Kidney capillary endothelial cell (primary cell): ENCODE measurements at regions not wholly inside any gene's neighbourhood (a gene's known extent, or its start where the extent isn't known, plus 50 kb on each side); places are given as distances from the start of the nearest gene placed in this dataset.

Experiments
- DNase-seq: peaks from one replicate; pipeline ENCODE4 v3.0.0-alpha.2; 2018; ENCODE audit warnings: low spot score

DNA sequence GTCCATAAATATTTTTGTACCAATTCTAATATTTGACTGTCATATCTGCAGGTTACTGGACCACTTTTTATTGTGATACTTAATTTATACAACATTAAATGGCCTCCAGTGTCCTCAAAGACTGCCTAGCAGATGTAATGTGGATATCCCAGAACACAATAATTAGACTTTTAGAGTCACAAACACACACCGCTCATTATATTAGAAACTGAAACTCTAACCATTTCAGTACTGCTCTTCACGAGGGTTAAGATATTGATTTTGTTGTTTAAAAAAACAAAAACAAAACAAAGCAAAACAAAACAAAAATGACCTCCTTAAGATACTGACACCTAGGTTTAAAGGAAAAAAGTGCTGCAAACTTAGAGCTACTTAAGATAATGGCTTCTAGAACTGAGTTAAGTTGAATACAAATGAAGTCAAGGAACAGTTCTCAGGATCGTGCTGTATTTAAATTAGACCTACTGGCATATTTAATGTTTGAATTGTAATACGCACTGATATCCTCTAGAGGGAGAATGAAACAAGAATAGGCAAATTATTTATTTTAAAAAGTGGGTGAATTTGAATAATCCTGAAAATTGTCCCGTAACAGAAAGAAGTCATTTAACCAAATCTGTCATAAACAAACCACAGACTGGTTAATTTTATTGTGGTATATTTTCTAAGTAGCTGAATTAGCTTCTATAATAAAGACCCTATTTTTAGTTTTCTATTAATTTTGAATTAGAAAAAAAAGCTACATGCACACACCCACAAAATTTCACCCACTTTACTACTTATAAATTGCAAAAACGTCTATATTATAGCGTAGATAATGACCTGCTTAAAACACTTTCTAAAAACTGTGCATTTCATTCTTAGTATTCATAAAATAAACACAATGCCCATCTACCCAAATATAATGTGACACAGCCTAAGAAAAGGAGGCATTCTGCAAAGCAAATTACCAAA lies 395.2 kb upstream of the DCN start:
- DNase-seq = peak; percentile 52

DNA sequence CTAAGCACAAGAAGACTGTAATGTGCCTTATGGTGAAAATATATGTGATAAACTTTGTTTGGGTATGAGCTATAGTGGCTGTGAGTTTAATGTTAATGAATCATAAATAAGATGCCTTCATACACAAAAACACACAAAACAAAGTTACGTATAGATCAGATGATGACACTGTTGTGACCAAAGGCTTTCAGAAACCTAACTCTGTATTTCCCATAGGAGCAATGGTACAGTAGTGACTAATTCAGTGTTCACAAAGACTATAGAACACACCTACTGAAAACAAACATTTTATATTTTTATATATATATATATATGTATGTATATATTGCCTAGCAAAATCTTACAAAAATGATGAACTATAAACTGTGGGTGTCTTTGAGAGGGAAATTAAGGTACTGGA lies 393.8 kb upstream of the DCN start:
- no peak for DNase-seq

DNA sequence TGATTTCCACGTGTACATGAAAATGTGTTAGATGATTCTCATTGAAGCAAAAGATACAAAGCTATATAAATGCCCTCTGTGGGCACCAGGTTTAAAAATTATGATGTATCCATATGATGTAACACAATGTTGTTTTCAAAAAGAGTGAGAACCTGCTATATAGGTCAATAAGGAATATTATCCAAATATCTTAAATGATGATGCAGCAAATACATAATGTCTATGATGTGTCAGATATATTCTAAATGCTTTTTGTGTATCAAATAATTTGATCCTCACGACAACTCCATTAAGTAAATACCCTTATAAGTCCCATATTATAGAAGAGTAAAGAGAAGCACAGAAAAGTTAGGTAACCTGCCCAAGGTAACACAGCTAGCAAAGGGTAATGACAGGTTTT lies 393.0 kb upstream of the DCN start:
- no peak for DNase-seq

- DNase-seq = no peak
These were observed 392.4 kb upstream of the DCN start for GRCh38 chr12:91574975-91575374.

- DNase-seq = no peak
These were observed 391.8 kb upstream of the DCN start for GRCh38 chr12:91574391-91574790.

DNA sequence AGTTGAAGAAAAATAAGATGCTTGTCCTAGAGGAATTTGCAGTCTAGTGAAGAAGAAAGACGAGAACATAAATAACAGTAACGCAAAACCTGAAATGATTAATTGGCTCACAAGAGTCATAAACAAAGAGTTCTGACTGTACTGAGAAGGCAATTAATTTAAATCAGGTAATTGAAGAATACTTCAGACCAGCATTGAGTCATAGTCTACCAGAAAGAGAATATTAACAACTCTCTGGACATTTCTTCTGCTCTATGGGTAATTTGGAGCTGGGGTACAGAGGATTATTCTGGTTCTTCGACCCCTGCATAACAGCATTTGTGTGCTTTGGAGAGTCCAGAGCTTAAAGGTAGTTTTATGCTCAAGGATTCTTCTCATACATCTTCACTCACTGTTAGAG lies 390.3 kb upstream of the DCN start:
- no peak for DNase-seq

GRCh38 chr12:91567100-91567485 lies 384.5 kb upstream of the DCN start:
- DNase-seq = no peak

DNA sequence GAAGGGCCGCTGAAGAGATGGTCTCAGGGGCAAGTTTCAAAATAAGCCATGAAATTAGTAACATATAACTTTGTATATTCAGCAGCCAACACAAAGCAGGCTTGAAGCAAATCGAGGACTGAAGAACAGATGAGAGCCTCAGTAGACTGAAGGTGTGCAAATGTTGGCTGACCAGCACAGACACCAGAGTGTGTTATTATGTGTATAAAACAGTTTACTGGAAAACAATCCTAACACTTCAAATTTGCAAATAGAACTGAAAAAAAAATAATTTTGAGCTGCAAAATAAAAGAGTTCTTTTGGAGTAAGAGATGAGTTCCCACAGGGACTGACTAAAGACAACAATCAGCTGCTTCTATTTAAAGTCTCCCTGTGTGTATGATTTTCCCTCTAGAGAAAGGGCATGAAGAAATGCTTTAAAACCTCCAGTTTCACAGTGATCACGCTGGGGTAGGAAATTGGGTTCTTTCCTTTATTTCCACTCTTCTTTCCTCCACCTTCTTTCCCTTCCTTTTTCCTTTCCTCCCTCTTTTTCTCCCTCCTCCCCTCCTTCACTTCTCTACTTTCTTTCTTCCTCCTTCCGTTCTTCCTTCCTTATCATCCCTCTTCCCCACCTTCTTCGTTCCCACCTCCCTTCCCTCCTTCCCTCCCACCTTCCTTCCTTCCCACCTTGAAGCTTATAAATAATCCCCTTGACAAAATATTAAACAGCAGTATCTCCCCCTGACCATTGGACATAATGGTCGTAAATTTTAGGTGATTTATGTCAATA lies 383.9 kb upstream of the DCN start:
- DNase-seq = no peak

DNA sequence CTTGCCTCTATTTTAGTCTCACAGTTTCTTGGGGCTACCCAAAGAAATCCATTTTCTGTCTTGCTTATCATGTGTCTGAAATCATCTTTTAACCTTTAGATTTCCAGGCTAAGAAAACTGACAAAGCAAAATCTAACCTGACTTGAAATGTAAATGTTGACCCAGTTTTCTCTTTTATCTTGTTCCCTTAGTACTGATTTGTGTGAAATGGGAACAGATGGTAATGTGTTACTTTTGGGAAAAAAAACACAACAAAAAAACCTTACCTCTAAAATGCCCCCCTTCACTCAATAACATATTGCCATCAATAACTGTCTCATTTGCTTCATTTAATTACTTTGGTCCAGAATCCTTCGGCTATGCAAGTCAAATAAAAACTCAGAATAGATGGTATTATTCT lies 383.2 kb upstream of the DCN start:
- DNase-seq = no peak

- no peak for DNase-seq
These were observed 382.6 kb upstream of the DCN start for GRCh38 chr12:91565246-91565645.

DNA sequence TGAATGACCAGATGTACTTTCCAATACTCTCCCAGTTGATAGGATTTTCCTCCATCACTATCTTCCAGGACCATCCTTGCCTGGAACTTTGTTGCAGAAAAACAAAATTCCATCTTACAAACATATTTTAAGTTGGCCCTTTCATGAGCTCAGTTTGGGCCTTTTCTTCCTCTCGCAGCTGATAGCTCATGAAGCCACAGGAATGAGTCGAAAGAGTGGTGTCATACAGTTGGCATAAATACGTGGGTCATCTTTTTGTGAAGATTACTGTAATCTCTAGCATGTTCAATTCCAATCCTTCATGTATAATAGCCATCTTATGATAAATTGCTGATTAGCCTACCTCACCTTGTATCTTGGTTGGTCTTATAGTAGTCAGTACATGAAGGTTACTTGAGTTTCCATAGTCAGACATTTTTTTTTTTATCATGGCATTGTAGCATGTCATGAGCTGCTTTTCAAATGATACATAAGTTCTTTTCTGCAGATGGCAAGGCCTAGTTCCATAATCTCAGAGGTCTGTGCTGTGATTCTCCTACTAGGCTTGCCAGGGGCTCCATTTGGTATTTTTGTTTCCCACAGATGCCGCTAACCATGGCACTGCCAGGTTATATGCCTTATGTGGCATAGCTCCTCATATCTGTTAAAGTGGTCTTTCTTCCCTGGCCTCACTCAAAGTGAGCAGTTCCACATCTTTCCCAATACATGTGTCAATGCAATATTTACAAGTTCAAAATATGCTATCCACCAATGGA lies 380.6 kb upstream of the DCN start:
- no peak for DNase-seq

DNA sequence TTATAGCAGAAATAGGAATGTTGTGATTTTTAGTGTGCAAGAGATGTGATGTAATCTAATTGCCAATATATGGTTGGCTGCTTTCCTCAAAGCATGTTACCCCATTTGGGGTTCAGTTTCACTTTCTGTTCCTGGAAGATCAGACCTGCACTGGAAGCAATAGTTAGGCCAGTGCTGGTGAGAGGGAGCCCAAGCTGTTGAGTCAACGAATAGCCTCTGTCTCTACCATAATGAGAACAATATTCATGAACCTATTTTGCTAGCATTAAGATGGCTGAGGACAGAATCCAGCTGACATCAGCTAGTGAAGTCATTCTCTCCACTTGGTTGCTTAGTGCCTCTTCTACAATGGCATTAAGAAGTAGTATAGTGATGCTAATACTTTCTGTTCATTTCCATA lies 379.9 kb upstream of the DCN start:
- no peak for DNase-seq

GRCh38 chr12:91561958-91562325 lies 379.3 kb upstream of the DCN start:
- no peak for DNase-seq

DNA sequence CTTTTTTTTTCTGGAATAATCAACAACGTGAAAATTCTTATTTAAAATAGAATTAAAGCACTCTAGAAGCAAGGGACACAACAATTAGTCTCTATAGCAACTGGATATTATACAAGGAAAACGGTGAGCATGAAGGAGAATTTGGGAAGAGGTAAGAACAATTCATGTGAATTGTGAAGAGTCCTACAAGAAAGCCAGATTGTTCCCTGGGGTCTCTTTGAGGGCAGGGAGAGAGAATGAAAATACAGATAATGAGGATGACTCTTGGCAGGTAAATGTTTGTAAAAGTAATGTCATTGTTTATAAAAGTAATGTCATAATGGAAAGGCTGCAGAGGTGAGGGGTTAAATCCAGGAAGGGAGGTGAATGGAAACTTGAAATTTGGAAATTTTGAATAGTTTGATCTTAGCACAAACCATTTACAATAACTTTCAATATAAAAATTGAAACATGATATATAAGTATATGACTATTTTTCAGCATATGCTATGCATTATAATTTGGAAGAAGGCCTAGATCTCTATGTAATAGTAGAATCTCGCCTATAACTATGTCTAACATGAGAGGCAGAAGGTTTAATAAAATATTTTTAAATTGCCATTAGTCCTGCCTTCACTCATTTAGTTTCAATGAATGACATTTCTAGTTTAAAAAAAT lies 378.8 kb upstream of the DCN start:
- DNase-seq = no peak

GRCh38 chr12:91556909-91557308 lies 374.3 kb upstream of the DCN start:
- DNase-seq = no peak

- no peak for DNase-seq
These were observed 373.1 kb upstream of the DCN start for GRCh38 chr12:91555436-91556415.

DNA sequence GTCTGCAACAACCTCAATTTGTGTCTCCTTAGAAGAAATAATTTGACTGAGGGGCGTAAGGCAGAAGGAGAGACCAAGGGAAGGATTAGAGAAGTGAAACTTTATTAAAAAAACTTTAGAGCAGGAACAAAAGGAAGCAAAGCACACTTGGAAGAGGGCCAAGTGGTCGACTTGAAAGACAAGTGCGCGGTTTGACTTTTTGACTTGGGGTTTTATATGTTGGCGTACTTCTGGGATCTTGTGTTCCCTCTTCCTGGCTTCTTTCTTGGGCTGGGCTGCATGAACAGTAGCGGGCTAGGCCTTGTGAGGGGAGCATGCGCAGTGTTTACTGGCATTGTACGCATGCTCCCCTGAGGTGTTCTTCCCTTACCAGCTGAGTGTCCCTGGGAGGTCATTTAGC lies 369.3 kb upstream of the DCN start:
- no peak for DNase-seq

- no peak for DNase-seq
These were observed 368.6 kb upstream of the DCN start for GRCh38 chr12:91551242-91551641.

DNA sequence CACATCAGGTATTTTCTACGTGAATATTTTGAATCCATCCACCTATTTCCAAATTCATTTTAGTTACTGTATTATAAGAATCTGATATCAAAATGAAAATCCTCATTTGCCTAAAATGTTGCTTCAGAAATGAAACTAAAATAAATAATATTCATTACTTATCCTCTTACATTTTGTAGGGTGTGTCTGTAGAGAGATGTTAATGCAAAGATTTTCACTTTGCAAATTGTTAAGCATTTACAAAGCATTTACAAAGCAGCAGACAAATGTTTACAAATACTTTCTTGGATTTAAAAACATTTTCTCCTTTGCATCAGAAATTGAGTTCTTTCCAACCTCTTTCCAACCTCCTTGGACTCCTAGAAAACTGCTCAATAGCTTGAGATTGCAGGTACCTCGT lies 360.0 kb upstream of the DCN start:
- DNase-seq = no peak

GRCh38 chr12:91542067-91542466 lies 359.4 kb upstream of the DCN start:
- no peak for DNase-seq

GRCh38 chr12:91538418-91538817 lies 355.8 kb upstream of the DCN start:
- peak; percentile 6 for DNase-seq
